HepG2 (cell line): ENCODE measurements at regions not wholly inside any gene's neighbourhood (a gene's known extent, or its start where the extent isn't known, plus 50 kb on each side); places are given as distances from the start of the nearest gene placed in this dataset.

ENCODE experiments used
- BCL3 ChIP-seq: sonication (generic); formaldehyde crosslinking; IDR thresholded peaks from 2 replicates; pipeline ENCODE4 v1.5.1; 2020; ENCODE audit warnings: mild to moderate bottlenecking, missing genetic modification reagents, moderate library complexity
- BRF2 ChIP-seq: sonication (generic); formaldehyde crosslinking; IDR thresholded peaks from 2 replicates; pipeline ENCODE4 v1.8.1; 2022; ENCODE audit warnings: mild to moderate bottlenecking, missing genetic modification reagents
- CAMTA2 ChIP-seq: sonication (generic); formaldehyde crosslinking; IDR thresholded peaks from 2 replicates; pipeline ENCODE4 v1.4.0; 2020; ENCODE audit warnings: mild to moderate bottlenecking, missing genetic modification reagents, borderline replicate concordance
- CEBPB ChIP-seq: IDR thresholded peaks from 2 replicates; pipeline ENCODE4 v1.6.1; 2011; ENCODE audit warnings: low read depth, low read length, improper control_type of control experiment, borderline replicate concordance
- FLYWCH1 ChIP-seq: sonication (generic); formaldehyde crosslinking; IDR thresholded peaks from 2 replicates; pipeline ENCODE4 v1.8.1; 2023; ENCODE audit warnings: mild to moderate bottlenecking, missing genetic modification reagents
- FOSL2 ChIP-seq: sonication (generic); formaldehyde crosslinking; IDR thresholded peaks from 2 replicates; pipeline ENCODE4 v1.4.0; 2020; ENCODE audit warnings: missing genetic modification reagents
- FOXK2 ChIP-seq: fragments of 450-650 bp; IDR thresholded peaks from 2 replicates; pipeline ENCODE4 v1.6.1; 2016
- HDAC1 ChIP-seq: sonication (generic); formaldehyde crosslinking; IDR thresholded peaks from 2 replicates; pipeline ENCODE4 v1.5.1; 2020; ENCODE audit warnings: mild to moderate bottlenecking, missing genetic modification reagents
- HNF1B ChIP-seq: sonication (generic); formaldehyde crosslinking; IDR thresholded peaks from 2 replicates; pipeline ENCODE4 v1.5.1; 2020; ENCODE audit warnings: mild to moderate bottlenecking, moderate library complexity, missing genetic modification reagents
- JUN ChIP-seq: sonication (generic); formaldehyde crosslinking; IDR thresholded peaks from 2 replicates; pipeline ENCODE4 v1.4.0; 2020; ENCODE audit warnings: mild to moderate bottlenecking, missing genetic modification reagents
- JUND ChIP-seq: sonication (generic); formaldehyde crosslinking; IDR thresholded peaks from 2 replicates; pipeline ENCODE4 v1.8.0; 2022; ENCODE audit warnings: mild to moderate bottlenecking, missing genetic modification reagents
- LCORL ChIP-seq, 2 experiments: fragments of 450-650 bp in 1 of 2; sonication (generic) in 1 of 2; formaldehyde crosslinking in 1 of 2; IDR thresholded peaks; 2 replicates each; pipeline versions ENCODE4 v1.5.0 to v1.6.1; 2017 to 2020; ENCODE audit warnings: antibody characterized with exemption in 1 of 2, missing genetic modification reagents in 1 of 2
- MED8 ChIP-seq: sonication (generic); formaldehyde crosslinking; IDR thresholded peaks from 2 replicates; pipeline ENCODE4 v1.8.1; 2023; ENCODE audit warnings: mild to moderate bottlenecking, missing genetic modification reagents; ENCODE audit not compliant: insufficient replicate concordance
- NR2F1 ChIP-seq, 2 experiments: fragments of 450-650 bp in 1 of 2; formaldehyde crosslinking in 1 of 2; IDR thresholded peaks; 2 replicates each; pipeline versions ENCODE4 v1.5.0 to v1.6.1; 2016 to 2020; ENCODE audit warnings: mild to moderate bottlenecking in 1 of 2, missing compliant biosample characterization in 1 of 2, missing genetic modification reagents in 1 of 2, moderate library complexity in 1 of 2
- PHF21A ChIP-seq: sonication (generic); formaldehyde crosslinking; IDR thresholded peaks from 2 replicates; pipeline ENCODE4 v1.5.0; 2020; ENCODE audit warnings: mild to moderate bottlenecking, missing genetic modification reagents
- PITX1 ChIP-seq: sonication (generic); formaldehyde crosslinking; IDR thresholded peaks from 2 replicates; pipeline ENCODE4 v1.5.1; 2020; ENCODE audit warnings: mild to moderate bottlenecking, missing genetic modification reagents
- PLRG1 ChIP-seq: fragments of 450-650 bp; conservative IDR thresholded peaks from 2 replicates; pipeline ENCODE4 v1.6.1; 2016
- RARA ChIP-seq: IDR thresholded peaks from 2 replicates; pipeline ENCODE4 v1.6.1; 2016; ENCODE audit warnings: missing genetic modification reagents, missing compliant biosample characterization
- RBM22 ChIP-seq: fragments of 200-400 bp; formaldehyde crosslinking; optimal IDR thresholded peaks from 2 replicates; pipeline ENCODE3; 2017; ENCODE audit warnings: mild to moderate bottlenecking, low read length, moderate library complexity
- ZNF557 ChIP-seq: sonication (generic); formaldehyde crosslinking; IDR thresholded peaks from 2 replicates; pipeline ENCODE4 v1.4.0; 2020; ENCODE audit warnings: missing genetic modification reagents
- ZNF629 ChIP-seq: sonication (generic); formaldehyde crosslinking; conservative IDR thresholded peaks from 2 replicates; pipeline ENCODE4 v1.5.0; 2020; ENCODE audit warnings: missing genetic modification reagents
- ZNF674 ChIP-seq: sonication (generic); formaldehyde crosslinking; IDR thresholded peaks from 2 replicates; pipeline ENCODE4 v1.5.0; 2020; ENCODE audit warnings: low read depth, mild to moderate bottlenecking, missing genetic modification reagents
- TF ChIP-seq, protein P1 (sequence below): sonication (generic); formaldehyde crosslinking; IDR thresholded peaks from 2 replicates; pipeline ENCODE4 v1.5.1; 2020; ENCODE audit warnings: missing genetic modification reagents, mild to moderate bottlenecking, borderline replicate concordance
- TF ChIP-seq, protein P2 (sequence below): sonication (generic); formaldehyde crosslinking; IDR thresholded peaks from 2 replicates; pipeline ENCODE4 v1.4.0; 2020; ENCODE audit warnings: missing genetic modification reagents

GRCh38 chr11:33633251-33634003, 67.2 kb downstream of the C11orf91 start (continued):
- no peak for TF ChIP-seq MED8
- TF ChIP-seq PHF21A (CRISPR knock-in tag) = 0 out of 2 replicates have a peak, but pooled peaks have one; percentile 37
- TF ChIP-seq, protein P1, sequence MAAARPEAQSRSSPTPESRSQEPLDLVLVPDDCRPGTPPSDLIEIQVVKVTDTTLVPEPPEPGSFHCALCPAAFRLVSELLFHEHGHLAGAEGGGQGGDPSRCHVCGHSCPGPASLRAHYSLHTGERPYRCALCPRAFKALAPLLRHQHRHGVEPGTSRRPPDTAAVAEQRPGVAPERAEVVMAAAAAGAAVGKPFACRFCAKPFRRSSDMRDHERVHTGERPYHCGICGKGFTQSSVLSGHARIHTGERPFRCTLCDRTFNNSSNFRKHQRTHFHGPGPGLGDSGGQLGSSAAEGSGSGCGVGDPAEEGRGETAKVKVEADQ (CRISPR knock-in tag) = no peak
- TF ChIP-seq ZNF557 (CRISPR knock-in tag) = no peak
- no peak for TF ChIP-seq ZNF674
- no peak for TF ChIP-seq BRF2 (CRISPR knock-in tag)
- TF ChIP-seq HDAC1 (CRISPR knock-in tag) = 0 out of 2 replicates have a peak, but pooled peaks have one; percentile 29
- TF ChIP-seq RARA = peak; percentile 63
- no peak for TF ChIP-seq LCORL (IDR thresholded peaks at IDR 0.05)
- no peak for TF ChIP-seq LCORL (CRISPR knock-in tag; IDR thresholded peaks at IDR 0.05)
- no peak for TF ChIP-seq BCL3 (CRISPR knock-in tag)
- TF ChIP-seq FOSL2 (CRISPR knock-in tag) = peak; percentile 87
- TF ChIP-seq RBM22 = no peak
- TF ChIP-seq HNF1B (CRISPR knock-in tag) = no peak
- TF ChIP-seq CEBPB = peak; percentile 82; the same call in 1 of the 2 replicates
- TF ChIP-seq PITX1 (CRISPR knock-in tag) = peak; percentile 20; the same call in 1 of the 2 replicates
- TF ChIP-seq JUND (CRISPR knock-in tag) = 0 out of 2 replicates have a peak, but pooled peaks have one; percentile 53
- TF ChIP-seq JUN = peak; percentile 65; the same call in 1 of the 2 replicates
- peak; percentile 82 for TF ChIP-seq ZNF629 (CRISPR knock-in tag)
- TF ChIP-seq CAMTA2 = no peak
- TF ChIP-seq, protein P2, sequence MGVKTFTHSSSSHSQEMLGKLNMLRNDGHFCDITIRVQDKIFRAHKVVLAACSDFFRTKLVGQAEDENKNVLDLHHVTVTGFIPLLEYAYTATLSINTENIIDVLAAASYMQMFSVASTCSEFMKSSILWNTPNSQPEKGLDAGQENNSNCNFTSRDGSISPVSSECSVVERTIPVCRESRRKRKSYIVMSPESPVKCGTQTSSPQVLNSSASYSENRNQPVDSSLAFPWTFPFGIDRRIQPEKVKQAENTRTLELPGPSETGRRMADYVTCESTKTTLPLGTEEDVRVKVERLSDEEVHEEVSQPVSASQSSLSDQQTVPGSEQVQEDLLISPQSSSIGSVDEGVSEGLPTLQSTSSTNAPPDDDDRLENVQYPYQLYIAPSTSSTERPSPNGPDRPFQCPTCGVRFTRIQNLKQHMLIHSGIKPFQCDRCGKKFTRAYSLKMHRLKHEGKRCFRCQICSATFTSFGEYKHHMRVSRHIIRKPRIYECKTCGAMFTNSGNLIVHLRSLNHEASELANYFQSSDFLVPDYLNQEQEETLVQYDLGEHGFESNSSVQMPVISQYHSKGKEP (CRISPR knock-in tag) = no peak
- no peak for TF ChIP-seq PLRG1
- TF ChIP-seq NR2F1 (CRISPR knock-in tag; IDR thresholded peaks at IDR 0.05) = no peak
- no peak for TF ChIP-seq FOXK2
- TF ChIP-seq FLYWCH1 = no peak
